MG63 (cell line): ENCODE measurements at regions not wholly inside any gene's neighbourhood (a gene's known extent, or its start where the extent isn't known, plus 50 kb on each side); places are given as distances from the start of the nearest gene placed in this dataset.
"Not testable (repeated sequence)": the region's sequence is repeated elsewhere in the genome, so short reads cannot be mapped to it uniquely, and the experiment has no call there.

Experiments used
- DNase-seq: peaks from one replicate; pipeline ENCODE4 v3.0.0-alpha.2; 2020
- H3K27me3 ChIP-seq: fragments of 250-450 bp; sonication (Bioruptor Pico); 2 replicates; pipeline ENCODE4 v1.5.1; 2020; ENCODE audit warnings: mild to moderate bottlenecking, moderate library complexity
- H3K36me3 ChIP-seq: fragments of 250-450 bp; sonication (Bioruptor Pico); 2 replicates; pipeline ENCODE4 v1.5.1; 2020; ENCODE audit warnings: mild to moderate bottlenecking, moderate library complexity
- H3K4me3 ChIP-seq: fragments of 250-450 bp; sonication (Bioruptor Pico); 2 replicates; pipeline ENCODE4 v1.5.1; 2020; ENCODE audit warnings: mild to moderate bottlenecking, moderate library complexity
- H3K9me3 ChIP-seq: fragments of 250-450 bp; sonication (Bioruptor Pico); 2 replicates; pipeline ENCODE4 v1.5.1; 2020; ENCODE audit warnings: mild to moderate bottlenecking, moderate library complexity

DNA sequence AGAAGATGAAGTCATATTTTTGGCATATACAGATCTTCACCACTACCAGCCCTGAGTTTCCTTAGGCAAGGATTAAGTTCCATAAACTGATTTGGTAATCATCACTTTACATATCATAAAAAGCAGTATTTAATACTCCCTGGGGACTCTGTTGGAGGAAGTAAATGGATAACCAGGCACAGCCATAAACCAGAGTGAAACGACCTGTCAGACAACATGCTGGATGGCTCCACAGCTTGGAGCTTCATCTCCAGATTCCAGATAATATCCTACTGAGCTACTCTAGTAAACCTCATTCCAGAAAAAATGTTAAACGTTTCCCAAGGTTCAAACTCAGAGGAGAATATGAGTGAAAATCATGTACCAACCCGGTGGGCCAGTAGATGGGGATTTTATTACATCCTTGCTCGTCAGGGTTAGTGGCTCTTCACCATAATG is 109.2 kb downstream of the BASP1 start:
- H3K27me3 ChIP-seq = no peaks in the 10 kb centered on the region
- H3K9me3 ChIP-seq = no peaks in the 10 kb centered on the region; the same call in 1 of the 2 replicates
- peak; percentile 55 for DNase-seq
- H3K4me3 ChIP-seq = no peak overlapping the region
- no peaks in the 10 kb centered on the region for H3K36me3 ChIP-seq

- Histone ChIP-seq H3K27me3 (no peaks in the 10 kb centered on the region), H3K36me3 (no peaks in the 10 kb centered on the region), H3K9me3 (no peaks in the 10 kb centered on the region; the same call in 1 of the 2 replicates), H3K4me3 (no peak overlapping the region)
- no peak for DNase-seq
These were observed 109.7 kb downstream of the BASP1 start for GRCh38 chr5:17327048-17327625.

DNA sequence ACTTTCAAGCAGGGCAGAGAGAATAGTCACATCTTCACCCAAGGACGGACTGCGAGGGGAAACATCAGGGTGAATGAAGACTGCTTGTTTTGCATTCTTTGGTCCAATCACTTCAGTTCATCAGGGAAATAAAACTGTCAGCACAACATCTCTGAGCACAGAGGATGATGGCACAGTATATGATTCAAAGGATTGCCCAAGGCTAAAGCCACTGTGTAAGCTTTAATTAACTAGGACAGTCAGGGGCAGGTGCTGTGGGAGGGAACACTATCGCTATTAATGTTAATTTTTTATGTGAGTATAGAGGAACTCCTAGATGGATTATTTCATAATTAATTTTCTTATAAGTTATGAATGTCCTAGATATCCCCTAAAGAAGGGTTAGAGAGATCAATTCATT is 112.1 kb downstream of the BASP1 start:
- H3K9me3 ChIP-seq = peaks cover 2% of the 10 kb centered on the region
- H3K4me3 ChIP-seq = no peak overlapping the region
- no peak for DNase-seq
- H3K36me3 ChIP-seq = no peaks in the 10 kb centered on the region
- no peaks in the 10 kb centered on the region for H3K27me3 ChIP-seq

GRCh38 chr5:17330386-17330785 is 113.0 kb downstream of the BASP1 start:
- Histone ChIP-seq H3K9me3 (peaks cover 2% of the 10 kb centered on the region), H3K36me3 (no peaks in the 10 kb centered on the region), H3K27me3 (no peaks in the 10 kb centered on the region), H3K4me3 (no peak overlapping the region)
- no peak for DNase-seq

- Histone ChIP-seq H3K36me3 (no peaks in the 10 kb centered on the region), H3K9me3 (peaks cover 5% of the 10 kb centered on the region), H3K27me3 (no peaks in the 10 kb centered on the region), H3K4me3 (no peak overlapping the region)
- DNase-seq = no peak
These were observed 114.2 kb downstream of the BASP1 start for GRCh38 chr5:17331651-17332050.

GRCh38 chr5:17333755-17334154 is 116.3 kb downstream of the BASP1 start:
- Histone ChIP-seq H3K4me3 (no peak overlapping the region), H3K36me3 (no peaks in the 10 kb centered on the region), H3K27me3 (no peaks in the 10 kb centered on the region), H3K9me3 (peaks cover 20% of the 10 kb centered on the region)
- DNase-seq = no peak

DNA sequence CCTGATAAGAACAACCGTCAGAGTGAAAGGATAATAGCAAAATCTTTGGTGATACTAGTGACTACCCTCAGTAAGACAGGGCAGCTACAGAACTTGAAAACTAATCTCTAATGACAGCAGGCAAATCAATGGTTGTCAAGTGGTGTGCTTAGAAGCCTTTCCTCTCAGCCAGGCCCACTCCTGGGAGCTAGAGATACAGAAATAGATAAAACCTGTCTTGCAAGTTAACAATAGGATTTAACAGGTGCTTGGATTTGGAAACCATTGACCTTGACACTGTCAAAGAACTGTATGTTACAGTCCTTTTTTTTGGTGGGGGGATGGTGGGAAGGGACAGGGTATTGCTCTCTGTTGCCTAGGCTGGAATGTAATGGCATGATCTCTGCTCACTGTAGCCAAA is 118.6 kb downstream of the BASP1 start:
- H3K36me3 ChIP-seq = no peaks in the 10 kb centered on the region
- H3K9me3 ChIP-seq = peaks cover 21% of the 10 kb centered on the region
- H3K4me3 ChIP-seq = no peak overlapping the region
- DNase-seq = no peak
- no peaks in the 10 kb centered on the region for H3K27me3 ChIP-seq

GRCh38 chr5:17336723-17337122 is 119.3 kb downstream of the BASP1 start:
- DNase-seq, H3K4me3 ChIP-seq, H3K27me3 ChIP-seq, H3K36me3 ChIP-seq: not testable (repeated sequence)
- peaks cover 21% of the 10 kb centered on the region for H3K9me3 ChIP-seq

GRCh38 chr5:17339841-17340240 is 122.4 kb downstream of the BASP1 start:
- H3K27me3 ChIP-seq = no peaks in the 10 kb centered on the region
- DNase-seq = no peak
- no peak overlapping the region for H3K4me3 ChIP-seq
- H3K9me3 ChIP-seq = peaks cover 19% of the 10 kb centered on the region
- no peaks in the 10 kb centered on the region for H3K36me3 ChIP-seq

GRCh38 chr5:17340379-17340778 is 122.9 kb downstream of the BASP1 start:
- no peak for DNase-seq
- Histone ChIP-seq H3K9me3 (peaks cover 19% of the 10 kb centered on the region), H3K36me3 (no peaks in the 10 kb centered on the region), H3K27me3 (no peaks in the 10 kb centered on the region), H3K4me3 (no peak overlapping the region)

DNA sequence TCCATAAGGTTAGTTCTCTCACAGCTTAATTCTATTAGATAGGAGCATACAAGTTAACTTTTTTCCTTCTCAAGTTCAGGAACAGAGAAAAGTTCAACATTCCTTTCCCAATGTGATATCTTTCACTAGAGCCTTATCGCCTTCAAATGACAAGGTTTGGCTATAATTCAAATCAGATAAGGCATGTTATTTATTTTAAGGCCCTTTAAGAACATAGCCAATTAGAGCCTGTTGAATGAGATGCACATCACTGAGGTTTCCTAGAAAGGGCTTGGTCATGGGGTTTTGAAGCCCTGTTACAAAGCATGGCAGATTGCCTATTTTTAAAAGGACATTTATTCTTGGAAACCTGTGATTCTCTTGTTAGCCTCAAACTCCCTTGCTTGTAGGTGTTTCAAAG is 123.4 kb downstream of the BASP1 start:
- Histone ChIP-seq H3K4me3 (no peak overlapping the region), H3K27me3 (no peaks in the 10 kb centered on the region), H3K9me3 (peaks cover 19% of the 10 kb centered on the region), H3K36me3 (no peaks in the 10 kb centered on the region)
- no peak for DNase-seq

DNA sequence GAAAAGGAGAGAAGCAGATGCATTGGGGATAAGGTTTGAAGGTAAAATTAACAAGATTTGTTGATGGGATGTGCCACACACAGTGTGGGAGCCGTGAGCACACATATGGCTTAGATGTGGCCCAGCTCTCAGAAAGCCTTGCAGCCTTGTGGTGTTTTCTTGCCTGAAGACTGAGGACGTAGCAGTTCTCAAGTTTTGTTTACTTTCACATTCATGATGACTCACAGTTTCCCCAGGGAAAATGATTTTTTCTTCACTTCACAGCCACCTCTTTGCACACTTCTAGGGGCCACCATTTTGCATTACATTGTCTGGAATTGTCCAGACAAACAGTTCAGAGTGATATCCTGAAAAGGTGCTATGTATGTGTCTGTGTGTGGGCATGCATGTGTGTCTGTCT is 126.2 kb downstream of the BASP1 start:
- DNase-seq = peak; percentile 43
- peaks cover 2% of the 10 kb centered on the region; the same call in 1 of the 2 replicates for H3K9me3 ChIP-seq
- no peaks in the 10 kb centered on the region for H3K27me3 ChIP-seq
- no peak overlapping the region for H3K4me3 ChIP-seq
- H3K36me3 ChIP-seq = no peaks in the 10 kb centered on the region

- DNase-seq = no peak
- H3K36me3 ChIP-seq = no peaks in the 10 kb centered on the region
- no peaks in the 10 kb centered on the region for H3K27me3 ChIP-seq
These were observed 129.4 kb downstream of the BASP1 start for GRCh38 chr5:17346811-17347210.

GRCh38 chr5:17352223-17352622 is 134.8 kb downstream of the BASP1 start:
- DNase-seq = no peak

More at GRCh38 chr5:17346811-17347210, 129.4 kb downstream of the BASP1 start:
- Histone ChIP-seq H3K9me3 (no peaks in the 10 kb centered on the region), H3K4me3 (no peak overlapping the region)

DNA sequence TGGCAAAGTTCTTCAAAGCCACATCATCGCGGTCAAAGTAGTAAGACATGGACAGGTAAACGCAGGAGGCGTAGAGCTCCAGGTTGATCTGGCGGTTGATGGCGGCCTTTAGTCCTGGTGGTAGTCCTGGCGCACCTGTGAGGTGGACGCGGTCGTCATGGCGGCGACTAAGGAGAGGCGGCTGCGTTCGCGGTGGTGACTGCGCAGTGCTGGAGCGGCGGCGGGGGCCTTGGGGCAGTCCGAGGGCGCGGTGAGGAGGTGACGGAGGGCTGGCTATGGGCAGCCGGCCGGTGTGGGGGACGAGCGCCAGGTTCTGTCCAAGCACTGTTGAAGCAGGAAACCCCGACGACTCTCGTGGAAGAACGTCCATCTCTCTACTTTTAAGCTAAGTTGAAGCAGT is 136.8 kb downstream of the BASP1 start:
- Histone ChIP-seq H3K4me3 (no peak overlapping the region), H3K27me3 (no peaks in the 10 kb centered on the region), H3K36me3 (no peaks in the 10 kb centered on the region), H3K9me3 (peaks cover 6% of the 10 kb centered on the region)
- no peak for DNase-seq

More at GRCh38 chr5:17352223-17352622, 134.8 kb downstream of the BASP1 start:
- H3K36me3 ChIP-seq = no peaks in the 10 kb centered on the region
- H3K9me3 ChIP-seq = peaks cover 6% of the 10 kb centered on the region
- H3K27me3 ChIP-seq = no peaks in the 10 kb centered on the region
- no peak overlapping the region for H3K4me3 ChIP-seq

DNA sequence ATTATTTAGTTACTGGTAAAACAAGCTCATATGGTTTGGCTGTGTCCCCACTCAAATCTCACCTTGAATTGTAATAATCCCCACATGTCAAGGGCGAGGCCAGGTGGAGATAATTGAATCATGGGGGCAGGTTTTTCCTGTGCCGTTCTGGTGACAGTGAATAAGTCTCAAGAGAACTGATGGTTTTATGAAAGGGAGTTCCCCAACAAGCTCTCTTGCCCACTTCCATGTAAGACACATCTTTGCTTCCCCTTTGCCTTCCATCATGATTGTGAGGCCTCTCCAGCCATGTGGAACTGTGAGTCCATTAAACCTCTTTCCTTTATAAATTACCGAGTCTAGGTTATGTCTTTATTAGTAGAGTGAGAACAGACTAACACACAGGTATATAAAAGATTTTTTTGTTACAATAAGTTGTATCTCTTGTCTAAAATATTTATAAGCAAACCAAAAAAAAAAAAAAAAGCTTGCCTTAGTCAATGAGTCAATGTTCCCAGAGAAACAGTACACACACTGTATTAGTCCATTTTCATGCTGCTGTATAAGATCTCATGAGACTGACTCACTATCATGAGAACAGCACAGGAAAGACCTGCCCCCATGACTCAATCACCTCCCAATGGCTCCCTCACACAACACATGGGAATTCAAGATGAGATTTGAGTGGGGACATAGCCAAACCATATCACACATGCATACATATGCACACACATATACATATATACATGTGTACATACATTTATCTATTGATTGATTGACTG is 138.3 kb downstream of the BASP1 start:
- Histone ChIP-seq H3K9me3 (peaks cover 6% of the 10 kb centered on the region), H3K36me3 (no peaks in the 10 kb centered on the region), H3K27me3 (no peaks in the 10 kb centered on the region), H3K4me3 (no peak overlapping the region)
- peak; percentile 41 for DNase-seq

DNA sequence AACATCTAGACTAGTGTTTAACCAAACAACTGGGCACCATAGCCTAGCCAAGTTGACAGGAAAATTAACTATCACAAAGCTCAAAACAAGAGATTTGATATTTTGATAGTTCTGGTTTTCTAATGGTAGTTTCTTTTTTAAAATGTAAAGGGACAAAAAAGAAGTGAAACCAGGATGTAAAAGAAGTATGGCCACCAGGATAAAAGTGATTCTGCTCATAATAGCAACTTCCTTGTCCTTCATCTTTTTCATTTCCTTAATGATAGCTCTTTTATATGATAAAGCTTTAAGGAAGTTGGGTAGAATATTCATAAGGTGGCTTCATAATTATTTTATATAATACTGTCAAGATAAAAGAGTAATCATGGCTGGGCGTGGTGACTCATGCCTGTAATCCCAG is 139.1 kb downstream of the BASP1 start:
- Histone ChIP-seq H3K9me3 (peaks cover 6% of the 10 kb centered on the region), H3K27me3 (no peaks in the 10 kb centered on the region), H3K36me3 (no peaks in the 10 kb centered on the region), H3K4me3 (no peak overlapping the region)
- no peak for DNase-seq

- Histone ChIP-seq H3K27me3 (no peaks in the 10 kb centered on the region), H3K36me3 (no peaks in the 10 kb centered on the region), H3K4me3 (no peak overlapping the region), H3K9me3 (peaks cover 6% of the 10 kb centered on the region)
- DNase-seq = no peak
These were observed 140.1 kb downstream of the BASP1 start for GRCh38 chr5:17357504-17357903.
